Activated CD8-positive, alpha-beta memory T cell treated with anti-CD3 and anti-CD28 coated beads, Interleukin-2, amount 50 U/mL, for 24 hours (primary cell): ENCODE measurements at regions not wholly inside any gene's neighbourhood (a gene's known extent, or its start where the extent isn't known, plus 50 kb on each side); places are given as distances from the start of the nearest gene placed in this dataset.

Source experiments
- DNase-seq: peaks from one replicate; pipeline ENCODE4 v3.0.0-alpha.2; 2020; ENCODE audit errors: extremely low read depth

GRCh38 chr7:35450456-35451214, 196.7 kb upstream of the TBX20 start:
- no peak for DNase-seq

GRCh38 chr7:35448486-35448885, 194.6 kb upstream of the TBX20 start:
- no peak for DNase-seq

GRCh38 chr7:35446091-35446490, 192.2 kb upstream of the TBX20 start:
- no peak for DNase-seq

GRCh38 chr7:35437619-35438275, 183.8 kb upstream of the TBX20 start:
- DNase-seq: no peak

- no peak for DNase-seq
These were observed 182.6 kb upstream of the TBX20 start for GRCh38 chr7:35436452-35436851.

- DNase-seq: no peak
These were observed 176.8 kb upstream of the TBX20 start for GRCh38 chr7:35430547-35431153.

- DNase-seq: no peak
These were observed 171.1 kb upstream of the TBX20 start for GRCh38 chr7:35424869-35425495.

GRCh38 chr7:35424440-35424839, 170.5 kb upstream of the TBX20 start:
- no peak for DNase-seq

GRCh38 chr7:35422715-35423114, 168.8 kb upstream of the TBX20 start:
- DNase-seq: no peak

- no peak for DNase-seq
These were observed 166.8 kb upstream of the TBX20 start for GRCh38 chr7:35420656-35421055.

- DNase-seq: no peak
These were observed 165.5 kb upstream of the TBX20 start for GRCh38 chr7:35419391-35419755.

GRCh38 chr7:35418716-35419390, 165.0 kb upstream of the TBX20 start:
- no peak for DNase-seq

- no peak for DNase-seq
These were observed 162.7 kb upstream of the TBX20 start for GRCh38 chr7:35416568-35416967.

- no peak for DNase-seq
These were observed 161.5 kb upstream of the TBX20 start for GRCh38 chr7:35415411-35415822.

GRCh38 chr7:35411331-35411730, 157.4 kb upstream of the TBX20 start:
- DNase-seq: no peak

GRCh38 chr7:35405461-35405860, 151.6 kb upstream of the TBX20 start:
- no peak for DNase-seq

GRCh38 chr7:35401217-35401879, 147.4 kb upstream of the TBX20 start:
- DNase-seq: no peak

GRCh38 chr7:35399840-35400239, 145.9 kb upstream of the TBX20 start:
- no peak for DNase-seq

GRCh38 chr7:35399216-35399615, 145.3 kb upstream of the TBX20 start:
- DNase-seq: no peak

GRCh38 chr7:35398518-35398917, 144.6 kb upstream of the TBX20 start:
- no peak for DNase-seq

- no peak for DNase-seq
These were observed 136.2 kb upstream of the TBX20 start for GRCh38 chr7:35390146-35390545.

GRCh38 chr7:35389636-35390035, 135.7 kb upstream of the TBX20 start:
- DNase-seq: no peak
